HG03469 (cell line): ENCODE measurements at regions not wholly inside any gene's neighbourhood (a gene's known extent, or its start where the extent isn't known, plus 50 kb on each side); places are given as distances from the start of the nearest gene placed in this dataset.
"Not testable (repeated sequence)": the region's sequence is repeated elsewhere in the genome, so short reads cannot be mapped to it uniquely, and the experiment has no call there.

Experiments used
- ATAC-seq: cut with Tn5 transposase; IDR thresholded peaks from one replicate; pipeline ENCODE4 v1.9.1; 2021; ENCODE audit warnings: mild to moderate bottlenecking, moderate library complexity, moderate number of reproducible peaks; ENCODE audit not compliant: unreplicated experiment

DNA sequence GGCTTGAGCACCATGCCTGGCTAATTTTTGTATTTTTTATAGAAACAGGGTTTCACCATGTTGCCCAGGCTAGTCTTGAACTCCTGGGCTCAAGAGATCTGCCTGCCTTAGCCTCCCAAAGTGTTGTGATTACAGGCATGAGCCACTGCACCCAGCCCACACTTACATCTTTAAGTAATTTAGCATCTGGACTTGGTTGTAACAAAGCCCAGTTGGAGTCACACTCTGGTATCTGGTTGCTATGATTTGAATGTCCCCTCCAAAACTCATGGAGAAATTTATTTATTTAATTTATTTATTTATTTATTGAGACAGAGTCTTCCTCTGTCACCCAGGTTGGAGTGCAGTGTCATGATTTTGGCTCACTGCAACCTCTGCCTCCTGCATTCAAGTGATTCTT is 52.7 kb upstream of the TSC22D1 start:
- ATAC-seq: not testable (repeated sequence)

DNA sequence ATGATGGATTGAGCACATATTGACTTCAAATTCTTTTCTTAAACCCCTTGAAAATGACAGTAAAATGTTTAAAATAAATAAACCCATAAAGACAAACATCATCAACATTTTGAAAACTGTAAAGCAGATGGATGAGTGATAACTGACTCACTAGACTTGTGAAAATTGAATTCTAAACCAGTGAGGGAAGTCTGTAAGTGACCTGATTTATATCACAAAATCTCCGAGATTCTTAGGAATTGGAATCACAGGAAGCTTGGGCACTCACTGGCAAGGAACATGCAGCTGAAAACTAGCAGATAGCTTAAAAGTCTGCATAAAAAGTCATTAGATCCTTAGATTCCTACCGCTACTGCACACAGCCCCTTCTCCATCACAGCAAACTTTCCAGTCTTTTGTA is 51.3 kb upstream of the TSC22D1 start:
- ATAC-seq: no peak

DNA sequence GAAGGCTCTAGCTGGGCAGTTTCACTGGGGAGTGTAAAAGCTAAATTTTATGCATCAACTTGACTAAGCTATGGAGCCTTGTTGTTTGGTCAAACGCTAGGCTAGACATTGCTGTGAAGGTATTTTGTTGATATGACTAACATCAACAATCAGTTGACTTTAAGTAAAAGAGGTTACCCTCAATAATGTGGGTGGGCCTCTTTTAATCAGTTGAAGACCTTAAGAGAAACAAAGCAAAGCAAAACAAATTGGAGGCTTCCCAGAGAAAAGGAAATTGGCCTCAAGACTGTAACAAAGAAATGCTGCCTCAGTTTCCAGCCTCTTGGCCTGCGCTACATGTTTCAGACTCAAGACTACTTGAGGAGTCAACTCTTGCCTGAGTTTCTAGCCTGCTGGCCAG is 50.0 kb upstream of the TSC22D1 start:
- no peak for ATAC-seq
